RWPE2 (cell line): ENCODE measurements at regions not wholly inside any gene's neighbourhood (a gene's known extent, or its start where the extent isn't known, plus 50 kb on each side); places are given as distances from the start of the nearest gene placed in this dataset.

ENCODE experiments used
- ATAC-seq: fragments of 200-7000 bp; cut with Tn5 transposase; 3 replicates; pipeline ENCODE4 v1.9.1; 2021; ENCODE audit warnings: low read depth
- DNase-seq: peaks from one replicate; pipeline ENCODE4 v3.0.0-alpha.2; 2020; ENCODE audit warnings: low spot score
- H3K27ac ChIP-seq: fragments of 450-650 bp; 2 replicates; pipeline ENCODE4 v1.5.1; 2017; ENCODE audit warnings: mild to moderate bottlenecking; ENCODE audit not compliant: poor library complexity, severe bottlenecking
- H3K27me3 ChIP-seq: fragments of 250-450 bp; sonication (Bioruptor Pico); 2 replicates; pipeline ENCODE4 v1.5.1; 2021; ENCODE audit warnings: mild to moderate bottlenecking, moderate library complexity; ENCODE audit not compliant: insufficient read depth, poor library complexity, severe bottlenecking
- H3K36me3 ChIP-seq: fragments of 250-450 bp; sonication (Bioruptor Pico); 2 replicates; pipeline ENCODE4 v1.5.1; 2020; ENCODE audit warnings: low read depth, mild to moderate bottlenecking, moderate library complexity
- H3K4me1 ChIP-seq: fragments of 250-450 bp; sonication (Bioruptor Pico); 2 replicates; pipeline ENCODE4 v1.5.1; 2021; ENCODE audit warnings: mild to moderate bottlenecking, moderate library complexity; ENCODE audit not compliant: insufficient read depth, poor library complexity, severe bottlenecking
- H3K4me3 ChIP-seq: fragments of 250-450 bp; sonication (Bioruptor Pico); 2 replicates; pipeline ENCODE4 v1.5.1; 2021; ENCODE audit warnings: mild to moderate bottlenecking, moderate library complexity; ENCODE audit not compliant: severe bottlenecking
- H3K9me3 ChIP-seq: fragments of 250-450 bp; sonication (Bioruptor Pico); 2 replicates; pipeline ENCODE4 v1.5.1; 2021; ENCODE audit warnings: mild to moderate bottlenecking, moderate library complexity; ENCODE audit not compliant: severe bottlenecking
- TF ChIP-seq, protein P1 (sequence below): fragments of 450-650 bp; IDR thresholded peaks from one replicate; pipeline ENCODE4 v1.5.1; 2017; ENCODE audit warnings: mild to moderate bottlenecking, moderate library complexity; ENCODE audit not compliant: poor library complexity, severe bottlenecking

DNA sequence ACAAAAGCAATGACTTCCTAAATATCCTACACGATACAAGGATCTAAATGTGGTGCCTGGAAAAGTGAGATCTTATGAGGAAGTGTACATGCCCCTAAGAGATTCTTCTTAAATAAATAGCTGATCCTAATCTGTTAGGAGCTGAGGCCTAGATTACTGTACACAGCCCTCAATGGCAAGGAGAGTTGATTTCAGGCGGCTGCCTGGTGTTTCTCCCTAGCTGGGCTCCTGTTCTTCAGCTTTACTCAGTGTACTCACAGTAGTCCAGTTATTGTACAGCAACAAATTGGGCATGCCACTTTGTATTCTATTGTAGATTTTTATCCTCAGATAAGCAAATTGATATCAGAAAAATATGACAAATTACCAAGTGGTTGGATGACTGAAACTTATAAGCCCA lies 358.2 kb upstream of the PDGFD start:
- H3K27ac ChIP-seq = no peak overlapping the region
- no peak overlapping the region for H3K4me3 ChIP-seq
- ATAC-seq = no peak
- TF ChIP-seq, protein P1, sequence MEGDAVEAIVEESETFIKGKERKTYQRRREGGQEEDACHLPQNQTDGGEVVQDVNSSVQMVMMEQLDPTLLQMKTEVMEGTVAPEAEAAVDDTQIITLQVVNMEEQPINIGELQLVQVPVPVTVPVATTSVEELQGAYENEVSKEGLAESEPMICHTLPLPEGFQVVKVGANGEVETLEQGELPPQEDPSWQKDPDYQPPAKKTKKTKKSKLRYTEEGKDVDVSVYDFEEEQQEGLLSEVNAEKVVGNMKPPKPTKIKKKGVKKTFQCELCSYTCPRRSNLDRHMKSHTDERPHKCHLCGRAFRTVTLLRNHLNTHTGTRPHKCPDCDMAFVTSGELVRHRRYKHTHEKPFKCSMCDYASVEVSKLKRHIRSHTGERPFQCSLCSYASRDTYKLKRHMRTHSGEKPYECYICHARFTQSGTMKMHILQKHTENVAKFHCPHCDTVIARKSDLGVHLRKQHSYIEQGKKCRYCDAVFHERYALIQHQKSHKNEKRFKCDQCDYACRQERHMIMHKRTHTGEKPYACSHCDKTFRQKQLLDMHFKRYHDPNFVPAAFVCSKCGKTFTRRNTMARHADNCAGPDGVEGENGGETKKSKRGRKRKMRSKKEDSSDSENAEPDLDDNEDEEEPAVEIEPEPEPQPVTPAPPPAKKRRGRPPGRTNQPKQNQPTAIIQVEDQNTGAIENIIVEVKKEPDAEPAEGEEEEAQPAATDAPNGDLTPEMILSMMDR = no peak
- no peaks in the 10 kb centered on the region for H3K9me3 ChIP-seq
- H3K4me1 ChIP-seq = no peaks in the 10 kb centered on the region
- no peaks in the 10 kb centered on the region for H3K27me3 ChIP-seq
- no peak for DNase-seq
- H3K36me3 ChIP-seq = no peaks in the 10 kb centered on the region

DNA sequence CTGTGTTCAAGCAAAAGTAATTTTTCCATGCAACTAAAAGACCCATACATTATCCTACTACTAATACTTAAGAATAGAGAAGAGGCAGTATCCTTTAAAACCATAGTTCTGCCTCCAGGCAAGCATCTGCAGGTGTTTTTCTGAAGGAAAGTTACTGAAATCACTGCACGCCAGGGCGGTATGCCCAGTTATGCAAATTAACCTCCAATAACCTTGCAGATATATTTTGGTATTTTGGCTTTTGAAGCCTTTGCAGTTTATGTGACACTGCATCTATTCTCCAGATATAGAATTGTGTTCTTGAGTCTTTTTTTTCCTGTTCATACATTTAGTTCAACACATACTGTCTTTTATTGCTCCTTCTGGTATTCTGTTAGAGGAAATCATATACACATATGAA lies 346.2 kb upstream of the PDGFD start:
- H3K4me3 ChIP-seq = no peak overlapping the region
- ATAC-seq (no peak), DNase-seq (no peak)
- H3K27me3 ChIP-seq = no peaks in the 10 kb centered on the region
- TF ChIP-seq, protein P1 = no peak
- no peaks in the 10 kb centered on the region for H3K36me3 ChIP-seq
- no peak overlapping the region for H3K27ac ChIP-seq
- H3K4me1 ChIP-seq = no peaks in the 10 kb centered on the region
- H3K9me3 ChIP-seq = no peaks in the 10 kb centered on the region

DNA sequence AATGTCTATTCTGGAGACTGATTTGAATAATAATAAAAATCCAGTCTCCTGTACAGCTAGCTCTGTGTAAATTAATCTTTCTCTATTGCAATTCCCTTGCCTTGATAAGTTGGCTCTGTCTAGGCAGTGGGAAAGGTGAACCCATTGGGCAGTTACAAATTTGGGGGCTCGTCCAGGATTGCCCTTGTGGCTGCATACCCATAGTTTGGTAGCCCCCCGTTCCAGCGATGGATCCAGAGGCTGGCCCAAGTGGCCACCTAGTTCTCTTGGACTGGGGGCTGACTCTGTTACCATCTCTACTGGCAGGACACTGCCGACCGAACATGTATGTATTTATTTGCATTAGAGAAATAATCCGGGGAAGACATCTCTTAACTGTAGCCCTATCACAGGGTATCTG lies 326.2 kb upstream of the PDGFD start:
- Histone ChIP-seq H3K27ac (no peak overlapping the region), H3K4me3 (no peak overlapping the region), H3K27me3 (no peaks in the 10 kb centered on the region), H3K36me3 (no peaks in the 10 kb centered on the region), H3K9me3 (no peaks in the 10 kb centered on the region), H3K4me1 (no peaks in the 10 kb centered on the region)
- TF ChIP-seq, protein P1 = no peak
- DNase-seq (no peak), ATAC-seq (no peak)

DNA sequence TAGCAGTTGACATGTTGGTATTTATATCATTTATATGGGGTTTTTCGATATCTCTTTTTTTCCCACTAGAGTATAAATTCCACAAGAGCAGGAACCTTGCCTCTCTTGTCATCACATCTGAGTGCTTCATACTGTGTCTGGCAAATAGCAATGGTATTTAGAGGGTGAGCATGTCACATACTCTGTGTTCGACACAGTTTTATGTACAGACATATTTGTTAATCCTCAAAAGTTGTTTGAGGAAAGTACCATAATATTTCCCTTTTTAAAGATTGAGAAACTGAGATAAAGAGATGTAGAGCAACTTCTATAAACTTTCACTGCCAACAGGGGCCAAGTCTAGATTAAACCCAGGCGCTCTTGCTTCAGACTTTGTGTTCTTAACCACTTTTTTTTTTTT lies 324.6 kb upstream of the PDGFD start:
- TF ChIP-seq, protein P1 = no peak
- H3K4me1 ChIP-seq = no peaks in the 10 kb centered on the region
- ATAC-seq = no peak
- H3K27me3 ChIP-seq = no peaks in the 10 kb centered on the region
- no peak overlapping the region for H3K27ac ChIP-seq
- H3K36me3 ChIP-seq = no peaks in the 10 kb centered on the region
- no peak overlapping the region for H3K4me3 ChIP-seq
- H3K9me3 ChIP-seq = no peaks in the 10 kb centered on the region
- DNase-seq = no peak

DNA sequence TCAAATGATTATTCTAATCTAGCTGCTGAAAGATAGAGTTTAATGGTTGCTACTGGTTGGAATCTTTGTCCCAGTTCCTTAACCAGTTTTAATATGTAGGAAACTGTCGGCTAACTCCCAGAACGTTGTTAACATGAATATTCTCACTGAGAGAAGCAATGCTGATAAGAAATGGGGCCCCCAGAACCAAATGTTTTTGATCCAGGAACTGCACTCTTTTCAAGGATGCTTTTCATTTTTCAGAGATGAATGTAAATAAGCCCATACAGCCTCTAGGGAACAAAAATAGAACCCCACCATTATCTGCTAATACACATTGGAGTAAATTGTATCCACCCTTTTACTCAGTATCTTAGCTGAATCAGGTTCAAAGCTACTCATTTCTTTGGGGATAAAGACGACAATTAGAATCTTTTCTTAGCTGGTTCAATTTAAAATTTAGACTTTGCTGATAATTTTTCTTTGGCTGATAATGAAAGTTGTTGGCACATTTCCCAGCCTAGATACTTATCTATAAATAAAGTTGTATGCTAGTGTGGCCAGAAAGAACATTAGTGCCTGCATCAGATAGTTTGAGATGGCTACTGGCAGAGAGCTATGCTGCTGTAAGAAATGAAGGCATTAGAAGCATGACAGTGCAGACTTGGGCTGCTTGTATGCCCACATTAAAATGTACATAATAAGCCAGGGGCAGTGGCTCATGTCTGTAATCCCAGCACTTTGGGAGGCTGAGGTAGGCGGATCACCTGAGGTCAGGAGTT lies 323.3 kb upstream of the PDGFD start:
- TF ChIP-seq, protein P1 = no peak
- no peak overlapping the region for H3K27ac ChIP-seq
- H3K9me3 ChIP-seq = no peaks in the 10 kb centered on the region
- H3K27me3 ChIP-seq = no peaks in the 10 kb centered on the region
- no peak overlapping the region for H3K4me3 ChIP-seq
- ATAC-seq = no peak
- H3K36me3 ChIP-seq = no peaks in the 10 kb centered on the region
- DNase-seq = no peak
- no peaks in the 10 kb centered on the region for H3K4me1 ChIP-seq
